Loucy (cell line): ENCODE measurements at regions not wholly inside any gene's neighbourhood (a gene's known extent, or its start where the extent isn't known, plus 50 kb on each side); places are given as distances from the start of the nearest gene placed in this dataset.

Experiments used
- H2AFZ ChIP-seq: fragments of 200-600 bp; sonication (generic); 2 replicates; pipeline ENCODE4 v1.6.0; 2016; ENCODE audit warnings: antibody characterized with exemption, mild to moderate bottlenecking, low read length, moderate library complexity
- H3F3A ChIP-seq: fragments of 200-600 bp; 2 replicates; pipeline ENCODE4 v1.6.0; 2016; ENCODE audit warnings: antibody characterized with exemption, low read depth, mild to moderate bottlenecking
- H3K27me3 ChIP-seq: fragments of 200-600 bp; sonication (generic); 2 replicates; pipeline ENCODE4 v1.6.1; 2014; ENCODE audit warnings: low read length, mild to moderate bottlenecking; ENCODE audit not compliant: insufficient read depth, poor library complexity, severe bottlenecking
- H3K36me3 ChIP-seq: fragments of 200-600 bp; sonication (generic); 2 replicates; pipeline ENCODE4 v1.6.1; 2016; ENCODE audit warnings: low read length; ENCODE audit not compliant: insufficient read depth
- H3K4me1 ChIP-seq: fragments of 200-600 bp; sonication (generic); 2 replicates; pipeline ENCODE4 v1.5.1; 2014; ENCODE audit warnings: low read length, mild to moderate bottlenecking; ENCODE audit not compliant: insufficient read depth, poor library complexity, severe bottlenecking
- H3K4me2 ChIP-seq: fragments of 200-600 bp; sonication (generic); 2 replicates; pipeline ENCODE4 v1.6.0; 2014; ENCODE audit warnings: antibody characterized with exemption, low read length, low read depth, mild to moderate bottlenecking; ENCODE audit not compliant: poor library complexity, severe bottlenecking
- H3K4me3 ChIP-seq: fragments of 200-600 bp; sonication (generic); 2 replicates; pipeline ENCODE4 v1.5.1; 2014; ENCODE audit warnings: low read length, mild to moderate bottlenecking, mixed read lengths; ENCODE audit not compliant: poor library complexity, severe bottlenecking
- H3K79me2 ChIP-seq: fragments of 200-600 bp; sonication (generic); 2 replicates; pipeline ENCODE4 v1.6.1; 2014; ENCODE audit warnings: low read length; ENCODE audit not compliant: insufficient read depth
- H3K9ac ChIP-seq: fragments of 200-600 bp; sonication (generic); 2 replicates; pipeline ENCODE4 v1.6.0; 2014; ENCODE audit warnings: mild to moderate bottlenecking, low read depth, low read length, moderate library complexity; ENCODE audit not compliant: poor library complexity, severe bottlenecking
- H3K9me2 ChIP-seq: fragments of 200-600 bp; sonication (generic); replicated peaks from 2 replicates; pipeline ENCODE4 v1.6.1; 2016; ENCODE audit warnings: low read depth, low read length, mixed read lengths
- H3K9me3 ChIP-seq: fragments of 200-600 bp; sonication (generic); 2 replicates; pipeline ENCODE4 v1.6.1; 2014; ENCODE audit warnings: mild to moderate bottlenecking, antibody characterized with exemption, low read length, low read depth; ENCODE audit not compliant: insufficient read depth
- H4K20me1 ChIP-seq: fragments of 200-600 bp; sonication (generic); 2 replicates; pipeline ENCODE4 v1.6.0; 2014; ENCODE audit warnings: antibody characterized with exemption, low read length, mild to moderate bottlenecking; ENCODE audit not compliant: insufficient read depth, poor library complexity, severe bottlenecking
- EZH2phosphoT487 ChIP-seq: fragments of 200-600 bp; IDR thresholded peaks from 2 replicates; pipeline ENCODE4 v1.6.1; 2018; ENCODE audit warnings: antibody characterized with exemption, mild to moderate bottlenecking, moderate library complexity, borderline replicate concordance
- TF ChIP-seq, protein P1 (sequence below): fragments of 200-600 bp; sonication (generic); conservative IDR thresholded peaks from 2 replicates; pipeline ENCODE4 v1.5.1; 2014; ENCODE audit warnings: mild to moderate bottlenecking, antibody characterized with exemption, low read length

DNA sequence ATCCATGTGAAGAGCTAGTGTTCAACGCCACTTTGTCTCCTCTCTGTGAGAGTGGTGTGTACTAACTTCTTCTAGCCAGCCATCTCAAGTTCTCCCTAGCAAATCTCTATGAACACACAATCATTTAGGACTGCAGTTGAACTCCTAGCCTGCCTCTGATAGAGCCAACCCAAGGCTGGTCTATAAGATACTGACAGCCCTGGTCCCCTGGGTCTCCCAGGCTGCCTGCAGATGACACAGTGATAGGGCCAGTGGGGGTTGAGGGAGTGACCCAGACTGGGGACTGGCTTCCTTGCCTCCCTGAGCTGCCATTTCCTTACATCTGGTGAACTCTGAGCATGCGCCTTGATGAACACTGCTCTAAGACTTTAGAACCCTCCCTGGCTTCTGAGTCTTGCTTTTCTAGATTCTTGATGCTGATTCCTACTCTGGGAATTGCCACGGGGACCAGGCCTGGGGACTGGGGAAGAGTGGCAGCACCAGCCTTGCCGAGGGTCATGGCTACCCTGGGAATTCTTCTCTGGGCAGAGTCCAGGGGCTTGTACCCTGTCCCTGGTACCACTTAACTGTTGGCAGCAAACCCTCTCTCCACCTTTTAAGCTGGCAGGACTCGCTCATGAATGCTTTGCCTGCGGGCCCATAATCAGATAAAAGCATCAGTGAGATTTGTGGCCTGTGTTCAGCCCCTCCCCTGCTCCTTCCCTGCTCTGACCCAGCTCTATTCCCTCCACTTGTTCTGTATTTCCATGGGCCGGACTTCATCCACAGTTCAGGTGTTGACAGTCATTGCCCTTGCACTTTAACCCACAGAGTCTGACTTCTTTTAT is 130.8 kb upstream of the CHD6 start:
- Histone ChIP-seq H3K4me2 (no peak overlapping the region), H2AFZ (no peak overlapping the region), H3K9ac (no peak overlapping the region), H3K27me3 (no peaks in the 10 kb centered on the region), H3K4me1 (no peaks in the 10 kb centered on the region), H3K4me3 (no peak overlapping the region), H3K9me3 (no peaks in the 10 kb centered on the region), H3K9me2 (no peaks in the 10 kb centered on the region), H3F3A (no peaks in the 10 kb centered on the region), H3K79me2 (no peaks in the 10 kb centered on the region), H3K36me3 (no peaks in the 10 kb centered on the region), H4K20me1 (no peaks in the 10 kb centered on the region)
- TF ChIP-seq EZH2phosphoT487 = no peak
- TF ChIP-seq, protein P1, sequence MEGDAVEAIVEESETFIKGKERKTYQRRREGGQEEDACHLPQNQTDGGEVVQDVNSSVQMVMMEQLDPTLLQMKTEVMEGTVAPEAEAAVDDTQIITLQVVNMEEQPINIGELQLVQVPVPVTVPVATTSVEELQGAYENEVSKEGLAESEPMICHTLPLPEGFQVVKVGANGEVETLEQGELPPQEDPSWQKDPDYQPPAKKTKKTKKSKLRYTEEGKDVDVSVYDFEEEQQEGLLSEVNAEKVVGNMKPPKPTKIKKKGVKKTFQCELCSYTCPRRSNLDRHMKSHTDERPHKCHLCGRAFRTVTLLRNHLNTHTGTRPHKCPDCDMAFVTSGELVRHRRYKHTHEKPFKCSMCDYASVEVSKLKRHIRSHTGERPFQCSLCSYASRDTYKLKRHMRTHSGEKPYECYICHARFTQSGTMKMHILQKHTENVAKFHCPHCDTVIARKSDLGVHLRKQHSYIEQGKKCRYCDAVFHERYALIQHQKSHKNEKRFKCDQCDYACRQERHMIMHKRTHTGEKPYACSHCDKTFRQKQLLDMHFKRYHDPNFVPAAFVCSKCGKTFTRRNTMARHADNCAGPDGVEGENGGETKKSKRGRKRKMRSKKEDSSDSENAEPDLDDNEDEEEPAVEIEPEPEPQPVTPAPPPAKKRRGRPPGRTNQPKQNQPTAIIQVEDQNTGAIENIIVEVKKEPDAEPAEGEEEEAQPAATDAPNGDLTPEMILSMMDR = no peak

DNA sequence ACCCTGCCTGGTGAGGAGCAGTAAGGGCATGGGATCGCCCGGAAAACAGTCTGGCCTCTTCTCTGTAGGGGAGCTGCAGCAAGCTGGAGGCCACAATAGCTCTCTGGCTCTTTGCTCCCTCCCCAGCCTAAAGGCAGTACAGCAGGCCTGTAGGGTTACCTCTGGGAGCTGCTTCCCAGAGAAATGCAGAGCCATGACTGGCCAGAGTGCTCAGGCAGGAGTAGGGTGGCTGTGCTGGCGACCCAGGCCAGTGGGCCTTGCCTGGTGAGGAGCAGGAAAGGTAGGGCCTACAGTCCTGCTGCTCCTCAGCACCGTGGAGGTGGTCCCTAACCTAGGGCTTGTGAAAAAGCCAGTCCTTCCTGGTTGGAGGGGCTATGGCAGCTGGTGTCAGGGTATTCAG is 129.9 kb upstream of the CHD6 start:
- no peaks in the 10 kb centered on the region for H3K4me1 ChIP-seq
- H3K9me2 ChIP-seq = no peaks in the 10 kb centered on the region
- H3K27me3 ChIP-seq = no peaks in the 10 kb centered on the region
- H4K20me1 ChIP-seq = no peaks in the 10 kb centered on the region
- no peaks in the 10 kb centered on the region for H3K36me3 ChIP-seq
- H2AFZ ChIP-seq = no peak overlapping the region
- H3K9me3 ChIP-seq = no peaks in the 10 kb centered on the region
- no peak overlapping the region for H3K4me3 ChIP-seq
- no peaks in the 10 kb centered on the region for H3K79me2 ChIP-seq
- TF ChIP-seq, protein P1 = no peak
- TF ChIP-seq EZH2phosphoT487 = no peak
- H3F3A ChIP-seq = no peaks in the 10 kb centered on the region
- H3K9ac ChIP-seq = no peak overlapping the region
- H3K4me2 ChIP-seq = no peak overlapping the region

DNA sequence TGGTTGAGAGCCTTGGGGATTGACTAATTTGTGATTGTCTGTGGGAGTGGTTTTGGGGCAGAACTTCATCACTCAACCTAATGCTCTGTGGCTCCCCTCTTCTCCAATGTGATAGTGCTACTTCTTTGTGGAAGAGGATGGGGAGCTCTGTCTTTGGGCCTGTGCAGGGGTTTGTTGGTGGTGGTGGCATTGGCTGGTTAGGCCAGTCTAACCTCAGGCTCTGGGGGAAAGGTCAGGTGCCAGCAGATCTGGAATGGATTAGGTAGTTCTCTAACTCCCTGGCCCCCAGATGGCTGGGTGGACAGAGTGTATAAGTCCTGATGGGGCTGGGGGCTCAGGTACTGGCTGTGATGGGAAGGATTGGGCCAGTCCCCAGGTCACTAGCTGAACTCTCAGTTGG is 129.0 kb upstream of the CHD6 start:
- H3K4me3 ChIP-seq = no peak overlapping the region

More for the DNA sequence above, 129.0 kb upstream of the CHD6 start:
- no peaks in the 10 kb centered on the region for H3F3A ChIP-seq
- H3K79me2 ChIP-seq = no peaks in the 10 kb centered on the region
- H3K9me3 ChIP-seq = no peaks in the 10 kb centered on the region
- H3K9me2 ChIP-seq = no peaks in the 10 kb centered on the region
- no peaks in the 10 kb centered on the region for H4K20me1 ChIP-seq
- H3K27me3 ChIP-seq = no peaks in the 10 kb centered on the region
- TF ChIP-seq, protein P1 = no peak
- TF ChIP-seq EZH2phosphoT487 = no peak
- no peak overlapping the region for H2AFZ ChIP-seq
- H3K36me3 ChIP-seq = no peaks in the 10 kb centered on the region
- H3K4me1 ChIP-seq = no peaks in the 10 kb centered on the region
- no peak overlapping the region for H3K9ac ChIP-seq
- H3K4me2 ChIP-seq = no peak overlapping the region
